HEK293 (cell line): ENCODE measurements at regions not wholly inside any gene's neighbourhood (a gene's known extent, or its start where the extent isn't known, plus 50 kb on each side); places are given as distances from the start of the nearest gene placed in this dataset.
"Not testable (repeated sequence)": the region's sequence is repeated elsewhere in the genome, so short reads cannot be mapped to it uniquely, and the experiment has no call there.

Experiments
- CTCF ChIA-PET: fragments of 350-600 bp; formaldehyde crosslinking; extraction: SDS; loops from one replicate; lab custom pipeline; 2021; ENCODE audit warnings: antibody characterized with exemption; lab: Yijun Ruan, JAX
- POLR2A ChIA-PET: fragments of 300-600 bp; formaldehyde crosslinking; extraction: SDS; loops from one replicate; lab custom pipeline; 2020; ENCODE audit warnings: antibody characterized with exemption, inconsistent platforms; lab: Yijun Ruan, JAX
- H3K27ac ChIP-seq: fragments of 200-500 bp; sonication (Bioruptor generic); 2 replicates; pipeline ENCODE4 v1.5.1; 2014; ENCODE audit warnings: low read depth, low read length, control low read depth, inconsistent platforms; ENCODE audit errors: extremely low read depth
- H3K36me3 ChIP-seq, 2 experiments: fragments of 200-500 bp in 1 of 2; sonication (Bioruptor generic) in 1 of 2; 1 replicate in 1 of 2; 2 replicates in 1 of 2; pipeline ENCODE4 v1.5.1; 2014 to 2017; ENCODE audit warnings: inconsistent platforms in 2 of 2, low read length in 2 of 2; ENCODE audit not compliant: control insufficient read depth in 2 of 2, insufficient read depth in 1 of 2
- H3K4me1 ChIP-seq: fragments of 200-500 bp; sonication (Bioruptor generic); 2 replicates; pipeline ENCODE4 v1.5.1; 2014; ENCODE audit warnings: mild to moderate bottlenecking, low read length, inconsistent platforms; ENCODE audit not compliant: control insufficient read depth, insufficient read depth
- H3K4me3 ChIP-seq: 2 replicates; pipeline ENCODE4 v1.5.1; 2011; ENCODE audit warnings: low read depth, mild to moderate bottlenecking, control low read depth, low read length, moderate library complexity
- H3K9me3 ChIP-seq: fragments of 200-500 bp; sonication (Bioruptor generic); 2 replicates; pipeline ENCODE4 v1.5.1; 2014; ENCODE audit warnings: low read depth, low read length, inconsistent platforms; ENCODE audit not compliant: control insufficient read depth, insufficient read depth

DNA sequence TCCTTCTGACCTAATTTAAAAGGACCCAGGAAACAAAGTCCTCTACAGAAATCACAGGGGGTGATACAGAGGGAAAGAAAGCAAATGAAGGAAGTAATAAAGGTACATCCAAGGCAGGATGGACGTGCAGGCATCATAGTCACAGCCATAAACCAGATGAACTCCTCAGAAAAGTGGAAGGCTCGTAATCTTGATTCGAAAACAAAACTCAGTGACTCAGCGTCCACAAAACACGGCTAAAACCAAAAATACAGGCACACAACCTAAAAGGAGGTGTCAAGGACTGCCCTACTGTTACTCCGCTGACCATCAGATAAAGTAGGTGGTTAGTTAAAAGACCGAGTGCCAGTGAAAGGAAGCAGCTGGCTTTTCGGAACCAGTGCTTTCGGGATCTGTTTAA lies 81.5 kb downstream of the TRIM69 start:
- H3K36me3 ChIP-seq, H3K27ac ChIP-seq, POLR2A ChIA-PET, H3K4me3 ChIP-seq, H3K9me3 ChIP-seq, H3K4me1 ChIP-seq, CTCF ChIA-PET: not testable (repeated sequence)

DNA sequence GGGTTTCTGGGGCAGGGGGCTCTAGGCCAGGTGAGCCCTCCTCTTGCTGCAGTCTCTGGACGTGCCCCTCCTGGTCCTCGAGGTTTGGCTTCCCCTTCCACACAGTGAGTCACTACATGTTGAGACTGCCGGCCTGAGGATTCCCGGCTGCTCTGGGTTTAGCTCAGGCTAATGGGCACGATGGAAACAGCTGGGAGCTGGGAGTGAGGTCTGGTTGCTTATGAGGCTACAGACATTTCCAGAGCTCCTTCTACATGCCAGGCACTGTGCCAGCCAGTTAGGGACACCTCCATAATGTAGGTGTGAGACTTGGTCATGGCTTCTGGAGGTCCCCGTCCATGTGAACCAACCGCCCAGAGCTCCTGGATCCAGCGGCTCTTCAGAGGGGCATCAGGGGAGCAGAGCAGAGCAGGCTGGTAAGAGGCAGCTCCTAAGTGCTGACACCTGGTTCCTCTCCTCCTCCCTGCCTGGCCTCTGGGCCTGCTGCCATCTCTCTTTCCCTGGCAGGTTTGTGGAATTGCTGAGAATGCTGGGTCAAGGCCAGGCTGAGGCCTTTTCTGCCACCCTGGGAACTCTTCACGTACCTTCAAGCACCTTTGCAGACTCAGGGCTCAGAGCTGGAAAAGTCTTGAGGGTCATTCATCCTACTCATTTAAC lies 83.1 kb downstream of the TRIM69 start:
- H3K9me3 ChIP-seq, CTCF ChIA-PET, POLR2A ChIA-PET, H3K27ac ChIP-seq, H3K4me1 ChIP-seq, H3K36me3 ChIP-seq, H3K4me3 ChIP-seq: not testable (repeated sequence)

DNA sequence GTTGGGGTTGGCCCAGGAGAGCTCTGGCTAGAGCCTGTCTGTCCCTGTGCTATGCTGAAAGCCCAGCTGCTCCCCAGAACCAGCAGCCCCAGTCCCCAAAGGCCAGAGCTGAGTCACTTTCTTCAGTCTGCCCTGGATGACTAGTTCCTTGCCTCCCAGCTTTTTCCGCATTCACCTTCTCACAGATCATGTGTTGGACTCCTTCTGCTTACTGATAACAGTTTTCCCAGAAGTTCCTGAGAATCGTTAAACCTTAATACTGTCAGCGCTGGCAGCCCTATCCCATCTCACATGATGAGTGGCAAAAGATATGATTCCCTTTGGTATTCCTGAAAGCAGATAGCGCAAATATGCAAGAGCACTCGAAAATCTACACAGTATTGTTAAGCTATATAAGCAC lies 84.2 kb downstream of the TRIM69 start:
- CTCF ChIA-PET, H3K9me3 ChIP-seq, H3K4me3 ChIP-seq, H3K4me1 ChIP-seq, H3K36me3 ChIP-seq, POLR2A ChIA-PET, H3K27ac ChIP-seq: not testable (repeated sequence)

DNA sequence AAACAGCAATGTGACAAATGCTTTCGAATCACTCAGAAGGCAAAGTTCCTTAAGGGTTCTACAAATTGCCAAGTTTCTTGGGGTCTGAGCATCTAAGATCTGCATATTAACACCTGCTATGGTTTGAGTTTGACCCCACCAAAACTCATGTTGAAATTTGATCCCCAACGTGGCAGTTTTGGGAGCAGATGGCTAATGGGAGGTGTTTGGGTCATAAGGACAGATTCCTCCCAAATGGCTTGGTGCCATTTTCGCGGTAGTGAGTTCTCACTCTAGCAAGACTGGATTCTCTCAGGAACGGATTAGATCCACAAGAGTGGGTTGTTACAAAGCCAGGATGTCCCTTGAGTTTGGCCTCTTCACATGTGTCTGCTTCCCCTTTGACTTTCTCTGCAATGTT lies 84.6 kb downstream of the TRIM69 start:
- H3K36me3 ChIP-seq, POLR2A ChIA-PET, H3K4me1 ChIP-seq, CTCF ChIA-PET, H3K27ac ChIP-seq, H3K4me3 ChIP-seq, H3K9me3 ChIP-seq: not testable (repeated sequence)

DNA sequence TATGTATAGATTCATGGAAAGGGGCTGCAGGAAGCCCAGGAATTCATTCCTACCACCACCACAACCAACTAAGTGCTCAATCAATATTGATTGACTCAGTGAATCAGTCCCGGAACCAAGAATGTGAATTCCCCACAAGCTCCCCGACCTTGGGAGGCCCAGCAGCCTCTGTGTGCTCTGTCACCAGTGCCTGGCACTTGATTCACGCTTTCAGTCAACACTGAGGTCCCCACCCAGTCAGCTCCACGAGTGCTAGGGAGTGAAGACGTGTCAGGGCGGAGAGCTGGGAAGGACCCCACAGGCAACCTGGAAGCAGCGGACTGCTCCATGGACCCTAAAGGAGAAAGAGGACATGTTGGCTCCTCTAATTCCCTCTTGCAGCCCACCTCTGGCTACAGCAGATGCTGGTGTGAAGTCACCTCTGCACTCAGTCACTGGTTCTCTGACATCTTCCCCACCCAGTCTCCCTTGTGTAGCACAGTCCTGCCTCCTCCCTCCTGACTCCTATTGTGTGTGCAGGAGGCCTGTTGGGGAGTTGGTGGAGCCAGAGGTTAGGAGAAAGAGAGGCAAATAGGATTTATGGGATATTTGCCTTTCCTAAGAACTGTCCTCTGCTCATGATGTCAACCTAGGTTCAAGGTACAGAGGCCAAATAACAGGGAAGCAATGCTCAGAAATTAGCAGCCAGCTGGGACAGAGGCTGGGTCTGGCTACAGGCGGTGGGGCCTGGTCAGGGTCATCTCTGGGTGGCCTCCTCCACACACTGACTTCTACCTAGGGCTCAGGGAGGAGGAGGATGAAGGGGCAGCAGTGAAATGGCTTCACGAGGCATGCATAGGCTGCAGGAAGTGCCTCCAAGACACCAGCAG lies 88.2 kb downstream of the TRIM69 start:
- H3K4me3 ChIP-seq, H3K4me1 ChIP-seq, CTCF ChIA-PET, POLR2A ChIA-PET, H3K9me3 ChIP-seq, H3K27ac ChIP-seq, H3K36me3 ChIP-seq: not testable (repeated sequence)

DNA sequence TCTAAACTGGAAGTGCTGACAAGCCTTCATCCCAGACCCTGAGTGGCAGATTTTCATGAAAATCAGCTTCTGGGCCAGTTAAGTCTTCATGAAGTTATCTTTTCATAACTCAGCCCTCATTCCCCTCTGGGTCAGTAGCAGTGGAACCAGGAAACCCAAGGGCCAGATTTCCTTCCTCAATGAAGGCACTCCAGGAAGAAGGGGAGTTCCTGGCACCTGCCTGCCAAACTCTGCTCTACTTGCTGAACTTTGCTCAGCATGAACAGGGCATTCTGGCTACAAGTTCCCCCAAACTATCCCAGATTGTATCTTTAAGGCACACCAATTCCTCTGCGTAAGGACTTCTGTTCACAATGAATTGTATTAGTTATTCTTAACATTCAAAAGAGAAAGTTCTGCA lies 90.3 kb downstream of the TRIM69 start:
- H3K36me3 ChIP-seq, H3K27ac ChIP-seq, H3K4me3 ChIP-seq, H3K9me3 ChIP-seq, H3K4me1 ChIP-seq, CTCF ChIA-PET, POLR2A ChIA-PET: not testable (repeated sequence)

DNA sequence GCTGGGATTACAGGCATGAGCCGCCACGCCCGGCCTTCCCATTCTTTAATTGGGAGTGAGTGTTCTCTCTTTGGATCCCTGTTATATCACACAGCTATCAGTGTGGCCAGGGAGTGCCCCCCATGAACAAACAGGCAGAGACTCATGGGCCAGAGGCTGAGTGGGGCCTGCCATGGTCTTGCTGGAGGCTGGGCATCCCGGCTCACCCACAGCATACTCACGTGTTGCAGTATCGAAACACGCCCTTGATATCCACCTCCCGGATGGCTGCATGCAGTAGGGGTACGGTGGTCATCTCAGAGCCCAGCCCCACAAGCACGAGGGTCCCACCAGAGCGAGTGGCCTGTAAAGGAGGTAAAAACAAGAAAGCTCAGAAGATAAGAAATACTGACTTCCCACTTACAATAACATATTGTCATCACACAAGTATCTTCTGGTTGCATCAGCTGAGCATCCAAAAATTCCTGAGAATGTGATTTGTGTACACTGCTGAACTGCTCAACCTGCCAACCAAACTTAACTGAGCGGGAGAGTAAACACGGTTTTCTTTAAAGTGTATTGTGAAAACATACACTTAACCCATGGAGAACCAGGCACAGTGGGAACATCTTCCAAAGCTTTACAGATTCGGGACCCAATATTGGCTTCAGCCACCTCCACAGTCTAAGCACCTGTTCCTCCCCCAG lies 92.0 kb downstream of the TRIM69 start:
- CTCF ChIA-PET, H3K36me3 ChIP-seq, H3K4me3 ChIP-seq, H3K27ac ChIP-seq, POLR2A ChIA-PET, H3K4me1 ChIP-seq, H3K9me3 ChIP-seq: not testable (repeated sequence)

DNA sequence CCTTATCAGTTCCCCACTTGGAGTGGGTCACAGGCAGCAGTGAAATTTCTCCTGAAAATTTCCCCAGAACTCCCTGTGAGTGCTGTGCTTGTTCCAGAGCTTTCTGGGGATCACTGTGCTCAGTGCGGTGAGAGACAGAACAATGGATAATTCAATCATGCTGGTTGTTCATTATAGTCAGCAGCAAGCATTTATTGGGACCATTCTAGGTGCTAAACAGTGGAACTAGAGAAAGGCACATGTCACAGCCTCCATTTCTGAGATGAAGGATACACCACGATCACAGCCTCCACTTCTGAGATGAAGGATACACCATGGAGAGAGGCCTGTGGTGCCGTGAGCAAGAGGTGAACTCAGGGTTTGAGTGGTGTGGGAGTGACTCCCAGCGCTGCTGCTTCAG lies 92.8 kb downstream of the TRIM69 start:
- H3K9me3 ChIP-seq, CTCF ChIA-PET, H3K36me3 ChIP-seq, H3K4me3 ChIP-seq, POLR2A ChIA-PET, H3K27ac ChIP-seq, H3K4me1 ChIP-seq: not testable (repeated sequence)

DNA sequence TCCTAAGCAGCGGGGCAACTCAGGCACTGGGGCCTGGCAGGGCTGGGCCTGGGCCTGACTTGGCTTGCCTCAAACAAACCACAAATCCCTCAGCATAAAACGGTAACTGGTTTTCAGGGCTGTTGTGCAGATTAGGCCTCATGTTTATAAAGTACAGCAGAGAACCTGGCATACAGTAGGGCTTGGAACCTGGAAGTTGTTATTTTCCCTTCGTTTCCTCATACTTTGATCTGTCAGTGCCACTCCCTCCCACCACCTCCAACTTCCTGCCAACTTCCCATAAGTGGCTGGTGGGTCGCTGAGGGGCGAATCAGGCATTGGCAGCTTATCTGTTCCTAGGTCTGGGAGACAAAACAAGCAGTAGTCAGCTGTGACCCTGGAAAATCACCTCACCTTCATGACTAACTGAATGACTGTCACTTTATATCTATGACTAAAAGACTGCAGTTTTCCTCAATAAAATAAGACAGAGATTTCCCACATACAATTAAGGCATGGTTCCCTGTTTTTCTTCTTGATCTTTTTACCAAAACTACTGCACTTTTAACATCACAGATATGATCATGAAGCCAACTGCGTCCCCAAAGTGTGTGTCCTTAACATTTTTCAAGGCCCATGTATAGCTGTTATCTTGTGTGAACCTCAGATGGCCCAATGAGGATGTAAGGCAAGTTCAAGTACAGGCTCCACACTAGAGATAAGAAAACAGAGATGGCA lies 94.5 kb downstream of the TRIM69 start:
- H3K27ac ChIP-seq, H3K36me3 ChIP-seq, H3K4me3 ChIP-seq, H3K4me1 ChIP-seq, H3K9me3 ChIP-seq, CTCF ChIA-PET, POLR2A ChIA-PET: not testable (repeated sequence)

DNA sequence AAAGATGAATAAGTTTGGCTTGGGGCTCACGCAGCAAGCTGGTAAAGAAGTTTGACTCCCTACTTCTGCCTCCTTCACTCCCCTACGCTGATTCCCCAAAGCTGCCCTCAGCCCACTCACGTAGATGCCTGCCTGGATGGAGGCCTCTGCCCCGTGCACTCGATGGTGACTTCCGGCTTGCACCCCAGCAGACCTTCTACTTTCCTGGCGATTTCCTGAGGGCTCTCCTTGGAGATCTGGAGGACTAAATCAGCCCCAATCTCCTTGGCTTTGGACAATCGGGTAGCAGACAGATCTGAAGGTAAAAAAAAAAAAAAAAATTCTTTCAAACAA lies 95.0 kb downstream of the TRIM69 start:
- H3K27ac ChIP-seq, H3K4me3 ChIP-seq, H3K36me3 ChIP-seq, H3K9me3 ChIP-seq, POLR2A ChIA-PET, H3K4me1 ChIP-seq, CTCF ChIA-PET: not testable (repeated sequence)
